ENCODE measurements at regions not wholly inside any gene's neighbourhood (a gene's known extent, or its start where the extent isn't known, plus 50 kb on each side); places are given as distances from the start of the nearest gene placed in this dataset.

DNA sequence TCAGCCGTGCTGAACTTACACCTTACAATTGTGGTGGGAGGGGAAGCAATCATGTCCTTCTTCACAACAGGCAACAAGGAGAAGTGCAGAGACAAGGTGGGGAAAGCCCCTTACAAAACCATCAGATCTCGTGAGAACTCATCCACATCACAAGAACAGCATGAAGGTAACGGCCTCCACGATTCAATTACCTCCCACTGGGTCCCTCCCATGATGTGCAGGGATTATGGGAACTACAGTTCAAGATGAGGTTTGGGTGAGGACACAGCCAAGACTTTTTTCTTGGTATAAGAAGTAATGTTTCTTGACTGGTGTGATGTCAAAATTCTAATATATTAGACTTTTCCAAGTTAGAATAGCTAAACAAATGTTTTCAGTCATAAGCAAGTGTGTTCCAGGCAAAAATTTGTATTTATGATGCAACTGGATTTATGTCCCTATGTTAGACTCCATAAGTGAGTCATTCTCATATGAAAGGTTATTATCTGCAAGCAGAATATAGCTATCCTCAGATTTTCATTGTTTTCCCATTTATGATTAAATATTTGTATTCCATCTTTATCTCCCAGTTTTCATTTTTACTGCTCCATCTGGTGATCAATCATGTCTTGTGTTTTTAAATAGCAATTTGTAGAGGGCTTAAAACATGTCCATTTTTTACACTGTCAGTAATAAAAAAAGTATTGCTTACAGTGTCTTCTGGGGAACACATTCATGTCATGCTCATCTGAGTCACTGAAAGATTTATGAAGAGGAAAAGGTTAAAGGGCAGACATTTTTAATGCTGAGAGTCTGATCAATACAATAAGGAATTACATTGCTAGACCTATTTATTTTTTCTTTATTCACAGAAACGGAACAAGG is 995.2 kb upstream of the CDH2 start:
- no peak for TF ChIP-seq CTCF (IDR thresholded peaks at IDR 0.05)
- no peak for TF ChIP-seq POLR2A (IDR thresholded peaks at IDR 0.05)
